Stimulated activated CD8-positive, alpha-beta memory T cell treated with anti-CD3 and anti-CD28 coated beads, Interleukin-4, amount 100 ng/mL, for 4 hours (primary cell): ENCODE measurements at regions not wholly inside any gene's neighbourhood (a gene's known extent, or its start where the extent isn't known, plus 50 kb on each side); places are given as distances from the start of the nearest gene placed in this dataset.
"Not testable (repeated sequence)": the region's sequence is repeated elsewhere in the genome, so short reads cannot be mapped to it uniquely, and the experiment has no call there.

ENCODE experiments used
- DNase-seq, 2 donors: peaks; one replicate each; pipeline ENCODE4 v3.0.0-alpha.2; 2020; ENCODE audit warnings: low read depth in 2 of 2, low spot score in 1 of 2

DNA sequence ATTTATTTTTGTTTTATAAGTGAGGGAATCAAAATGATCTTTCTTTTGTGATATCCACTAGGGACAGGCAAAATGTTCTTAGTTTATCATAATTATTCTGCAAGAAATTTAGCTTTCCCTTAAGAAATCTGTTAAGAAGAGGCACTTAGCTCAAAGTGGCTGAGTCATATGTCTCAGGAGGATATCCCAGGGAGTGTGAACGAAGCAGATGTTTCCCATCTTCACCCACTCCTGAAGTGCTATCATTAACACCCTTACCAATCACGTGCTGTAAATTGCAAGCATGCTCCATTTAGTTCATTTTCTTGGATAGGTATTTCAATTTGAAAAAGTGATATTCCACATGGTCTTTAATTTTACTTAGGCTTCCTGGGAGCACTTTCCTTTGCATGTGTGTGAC lies 774.3 kb upstream of the TMEFF2 start:
- DNase-seq, result no peak

DNA sequence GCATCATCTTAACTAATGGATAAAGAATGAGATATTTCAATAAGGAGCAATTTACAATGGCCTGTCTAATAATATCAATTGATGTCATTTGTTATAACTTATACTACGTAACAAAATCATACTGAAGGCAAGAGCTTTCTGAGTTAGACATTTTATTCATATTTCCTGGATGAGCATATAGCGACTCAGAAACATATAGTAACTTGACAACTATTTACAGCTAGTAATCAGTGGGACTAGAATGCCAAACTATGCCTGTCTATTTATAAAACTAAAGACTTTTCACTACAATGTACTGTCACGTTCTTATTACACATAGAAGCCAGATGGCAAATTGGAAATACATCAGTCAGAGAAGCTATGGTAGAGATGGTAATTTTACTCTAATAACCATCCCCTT lies 766.2 kb upstream of the TMEFF2 start:
- DNase-seq, result no peak

DNA sequence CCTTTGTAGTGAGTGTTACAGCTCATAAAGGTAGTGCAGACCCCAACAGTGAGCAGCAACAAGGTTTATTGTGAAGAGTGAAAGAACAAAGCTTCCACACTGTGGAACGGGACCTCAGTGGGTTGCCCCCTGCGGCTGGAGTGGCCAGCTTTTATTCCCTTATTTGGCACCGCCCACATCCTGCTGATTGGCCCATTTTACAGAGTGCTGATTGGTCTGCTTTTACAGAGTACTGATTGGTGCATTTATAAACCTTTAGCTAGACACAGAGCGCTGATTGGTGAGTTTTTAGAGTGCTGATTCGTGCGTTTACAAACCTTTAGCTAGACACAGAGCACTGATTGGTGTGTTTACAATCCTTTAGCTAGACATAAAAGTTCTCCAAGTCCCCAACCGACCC lies 763.9 kb upstream of the TMEFF2 start:
- not testable (repeated sequence) for DNase-seq

DNA sequence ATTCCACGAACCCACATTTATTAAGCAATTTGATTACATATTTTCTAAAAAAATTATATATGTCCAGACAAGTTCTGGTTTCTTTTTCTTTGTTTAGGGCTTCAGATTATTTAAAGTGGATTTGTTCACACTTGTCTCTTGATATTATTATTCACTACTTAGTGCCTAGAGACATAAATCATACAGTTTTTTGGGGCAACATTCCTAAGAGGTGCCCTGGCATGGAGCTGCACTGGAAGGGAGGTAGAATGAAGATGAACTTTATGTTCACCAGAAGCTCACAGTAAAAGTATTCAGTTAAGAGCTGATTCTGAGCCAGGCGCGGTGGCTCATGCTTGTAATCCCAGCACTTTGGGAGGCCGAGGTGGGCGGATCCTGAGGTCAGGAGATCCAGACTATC lies 762.7 kb upstream of the TMEFF2 start:
- no peak for DNase-seq

DNA sequence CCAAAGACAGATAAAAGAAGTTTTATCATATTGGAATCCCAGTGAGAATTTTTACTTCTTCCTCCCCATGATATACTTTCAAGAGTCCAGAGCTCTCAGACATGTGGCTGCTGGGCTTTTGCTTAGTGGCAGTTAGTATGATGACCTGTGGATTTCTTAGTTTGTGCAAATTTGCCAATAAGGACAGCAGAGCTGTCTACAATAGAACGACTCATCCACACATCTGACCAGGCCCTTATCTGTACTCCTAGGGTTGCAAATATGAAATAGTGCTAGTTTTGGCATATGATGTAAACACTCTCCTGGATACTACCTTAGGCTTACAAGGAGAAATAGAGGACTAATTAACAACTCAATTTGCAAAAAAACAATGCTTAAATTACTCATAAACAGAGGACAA lies 758.4 kb upstream of the TMEFF2 start:
- no peak for DNase-seq

DNA sequence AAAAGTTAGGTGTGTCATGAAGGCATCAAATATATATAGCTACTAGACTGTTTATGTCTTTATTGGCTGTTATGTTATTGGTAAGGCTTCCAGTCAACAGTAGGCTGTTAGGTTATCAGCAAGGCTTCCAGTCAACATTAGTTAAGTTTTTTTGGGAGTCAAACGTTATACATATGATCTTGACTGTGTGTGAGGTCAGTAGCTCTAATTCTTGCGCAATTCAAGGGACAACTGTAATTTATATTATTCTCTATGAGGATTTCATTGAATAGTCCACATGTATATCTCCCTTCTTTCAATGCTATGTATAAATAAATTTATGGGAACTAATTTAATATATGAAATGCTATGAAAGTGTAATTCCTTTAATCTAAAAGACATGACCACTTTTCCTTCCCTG lies 757.5 kb upstream of the TMEFF2 start:
- DNase-seq, result no peak

DNA sequence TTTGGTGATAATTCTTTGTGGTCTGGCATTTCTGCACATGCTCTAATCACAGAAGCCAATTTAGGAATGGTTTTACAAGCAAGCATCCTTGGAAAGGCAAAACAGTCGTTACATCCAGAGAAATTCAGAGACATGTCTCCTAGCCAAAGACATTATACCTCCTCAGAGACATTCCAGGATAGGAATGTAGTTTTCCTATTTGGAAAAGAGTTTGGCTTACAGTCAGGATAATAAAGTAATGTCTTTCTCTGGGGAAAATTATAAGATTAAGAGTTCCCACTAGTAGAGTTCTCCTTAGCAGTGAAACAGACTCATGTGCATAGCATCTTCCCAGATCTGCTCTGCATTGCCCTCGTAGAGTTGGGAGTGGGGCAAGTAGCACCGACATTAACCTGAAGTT lies 753.6 kb upstream of the TMEFF2 start:
- DNase-seq, result no peak

DNA sequence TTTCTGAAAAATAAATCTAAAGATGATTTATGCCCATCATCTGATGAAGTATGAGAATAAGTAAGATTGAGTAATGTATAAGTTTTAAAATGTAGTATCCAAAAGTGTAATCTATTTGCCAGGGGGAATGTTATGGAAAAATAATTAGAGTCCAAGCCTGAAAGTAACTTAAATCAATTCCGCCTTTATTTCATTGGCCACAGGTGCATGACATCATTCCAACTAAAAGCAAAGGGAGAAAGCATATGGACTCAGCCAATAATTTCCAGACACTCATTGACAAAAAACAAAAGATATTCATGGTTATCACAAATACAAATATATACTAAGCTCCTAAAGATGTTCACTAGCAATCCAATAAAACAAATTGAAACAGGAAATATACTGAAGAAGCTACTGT lies 752.6 kb upstream of the TMEFF2 start:
- DNase-seq, result no peak

DNA sequence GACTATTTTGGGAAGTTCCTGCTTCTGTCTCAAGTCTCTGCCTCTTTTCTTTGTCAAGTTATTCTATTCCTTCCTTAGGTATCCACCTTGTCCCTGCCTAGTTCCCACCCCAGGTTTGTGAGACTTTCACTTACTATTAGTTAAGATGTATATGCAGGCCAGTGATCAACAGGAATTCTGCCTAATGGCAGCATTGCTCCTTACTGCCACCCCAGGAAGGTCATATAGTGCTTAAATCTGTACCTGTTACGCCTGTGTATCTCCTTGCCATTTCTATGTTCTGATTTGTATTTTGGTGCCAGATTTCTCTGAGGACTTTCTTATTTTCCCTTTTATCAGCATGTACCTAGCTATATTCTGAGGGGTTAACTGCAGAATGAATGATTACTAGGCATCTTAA lies 746.0 kb upstream of the TMEFF2 start:
- DNase-seq, result no peak

DNA sequence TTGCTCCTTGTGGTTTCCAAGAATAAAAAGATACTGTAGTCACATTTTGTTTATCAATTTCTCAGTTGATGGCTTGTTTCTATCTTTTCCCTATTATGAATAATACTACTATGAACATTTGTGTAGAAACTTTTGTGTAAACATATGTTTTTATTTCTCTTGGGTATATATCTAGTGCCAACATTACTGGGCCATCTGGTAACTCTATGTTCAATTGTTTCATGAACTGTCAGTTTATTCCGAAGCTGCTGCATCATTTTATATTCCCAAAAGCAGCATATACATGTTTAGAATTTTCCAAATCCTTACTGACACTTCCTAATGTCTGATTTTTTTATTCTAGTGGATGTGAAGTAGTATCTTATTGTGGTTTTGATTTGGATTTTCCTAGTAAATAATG lies 737.6 kb upstream of the TMEFF2 start:
- DNase-seq, result no peak

DNA sequence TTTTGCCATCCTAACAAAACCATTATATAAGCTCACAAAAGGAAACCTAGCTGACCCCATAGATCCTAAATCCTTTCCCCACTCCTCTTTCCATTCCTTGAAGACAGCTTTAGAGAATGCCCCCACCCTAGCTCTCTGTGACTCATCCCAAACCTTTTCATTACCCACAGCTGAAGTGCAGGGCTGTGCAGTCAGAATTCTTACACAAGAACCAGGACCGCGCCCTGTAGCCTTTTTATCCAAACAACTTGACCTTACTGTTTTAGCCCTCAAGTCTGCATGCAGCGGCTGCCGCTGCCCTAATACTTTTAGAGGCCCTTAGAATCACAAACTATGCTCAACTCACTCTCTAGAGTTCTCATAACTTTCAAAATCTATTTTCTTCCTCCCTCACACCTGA lies 726.9 kb upstream of the TMEFF2 start:
- not testable (repeated sequence) for DNase-seq

DNA sequence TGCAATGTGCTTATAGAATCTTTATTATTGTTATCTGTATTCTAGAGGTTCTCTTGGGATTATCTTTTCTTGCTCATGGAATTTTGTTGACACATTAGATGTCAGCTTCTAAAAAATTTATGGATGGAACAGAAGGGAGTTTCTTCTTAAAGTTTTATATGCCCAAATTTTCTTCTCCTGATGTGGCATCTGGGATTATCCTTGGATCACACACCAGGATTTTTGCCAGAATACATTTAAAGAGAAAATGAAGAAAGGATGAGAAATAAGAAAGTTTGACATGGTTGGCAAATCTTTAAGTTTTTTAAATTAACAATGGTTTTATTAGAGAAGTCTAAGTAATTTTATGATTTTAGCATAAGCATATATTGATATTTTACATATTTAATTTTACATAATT lies 706.7 kb upstream of the TMEFF2 start:
- no peak for DNase-seq

DNA sequence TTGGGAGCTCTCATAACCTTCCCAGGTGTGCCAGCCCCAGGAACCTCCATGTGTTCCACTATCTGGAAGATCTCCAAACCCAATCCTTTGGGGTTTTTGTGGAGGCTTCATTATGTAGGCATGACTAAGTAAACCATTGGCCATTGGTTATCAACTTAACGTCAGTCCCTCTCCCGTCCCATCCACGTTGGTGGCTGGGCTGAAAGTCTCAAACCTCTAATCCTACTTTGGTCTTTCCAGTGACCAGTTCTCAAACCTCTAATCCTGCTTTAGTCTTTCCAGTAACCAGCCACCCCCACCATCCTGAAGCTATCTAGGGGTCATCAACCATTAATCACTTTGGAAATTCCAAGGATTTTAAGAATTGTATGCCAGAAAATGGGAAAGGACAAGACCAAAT lies 704.7 kb upstream of the TMEFF2 start:
- DNase-seq, result no peak

DNA sequence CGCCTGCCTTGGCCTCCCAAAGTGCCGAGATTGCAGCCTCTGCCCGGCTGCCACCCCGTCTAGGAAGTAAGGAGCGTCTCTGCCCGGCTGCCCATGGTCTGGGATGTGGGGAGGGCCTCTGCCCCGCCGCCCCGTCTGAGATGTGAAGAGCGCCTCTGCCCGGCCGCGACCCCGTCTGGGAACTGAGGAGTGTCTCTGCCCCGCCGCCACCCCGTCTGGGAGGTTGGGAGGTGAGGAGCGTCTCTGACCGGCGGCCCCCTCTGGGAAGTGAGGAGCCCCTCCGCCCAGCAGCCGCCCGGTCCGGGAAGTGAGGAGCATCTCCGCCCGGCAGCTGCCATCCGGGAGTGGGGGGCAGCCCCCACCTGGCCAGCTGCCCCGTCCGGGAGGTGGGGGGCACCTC lies 699.2 kb upstream of the TMEFF2 start:
- not testable (repeated sequence) for DNase-seq

DNA sequence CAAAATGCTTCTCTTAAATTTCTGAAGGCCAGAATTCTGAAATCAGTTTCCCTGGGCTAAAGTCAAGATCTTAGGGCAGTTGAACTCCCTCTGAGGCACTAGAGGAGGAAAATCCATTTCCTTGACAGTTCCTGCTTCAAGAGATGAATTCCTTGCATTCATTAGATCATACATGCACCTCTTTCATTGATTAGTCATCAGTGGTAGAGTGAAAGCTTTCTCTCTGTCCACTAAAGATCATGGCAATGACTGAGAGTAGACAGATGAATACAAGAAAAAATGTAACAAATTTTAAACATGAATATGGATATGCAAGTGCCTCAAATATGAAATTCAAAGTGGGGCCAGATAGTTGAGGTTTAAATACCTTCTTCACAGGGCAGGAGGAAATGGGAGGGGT lies 693.4 kb upstream of the TMEFF2 start:
- no peak for DNase-seq

DNA sequence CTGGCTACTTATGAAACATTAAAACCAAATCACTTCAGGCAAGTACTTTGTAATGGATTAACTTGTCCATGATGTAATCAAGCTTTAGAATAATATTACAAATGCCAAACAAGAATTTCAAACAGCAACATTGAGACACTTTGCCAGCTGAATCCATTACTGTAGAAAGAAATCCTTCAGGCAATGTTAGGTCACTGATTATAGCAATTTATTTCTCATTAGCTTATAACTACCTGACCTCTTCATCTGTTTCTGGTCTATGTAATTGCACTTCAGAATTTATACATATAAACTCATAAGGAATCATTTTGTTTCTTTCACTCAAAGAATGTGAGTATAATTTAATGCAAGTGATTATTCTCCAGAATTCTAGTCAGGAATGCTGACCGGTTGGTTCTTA lies 692.6 kb upstream of the TMEFF2 start:
- no peak for DNase-seq

DNA sequence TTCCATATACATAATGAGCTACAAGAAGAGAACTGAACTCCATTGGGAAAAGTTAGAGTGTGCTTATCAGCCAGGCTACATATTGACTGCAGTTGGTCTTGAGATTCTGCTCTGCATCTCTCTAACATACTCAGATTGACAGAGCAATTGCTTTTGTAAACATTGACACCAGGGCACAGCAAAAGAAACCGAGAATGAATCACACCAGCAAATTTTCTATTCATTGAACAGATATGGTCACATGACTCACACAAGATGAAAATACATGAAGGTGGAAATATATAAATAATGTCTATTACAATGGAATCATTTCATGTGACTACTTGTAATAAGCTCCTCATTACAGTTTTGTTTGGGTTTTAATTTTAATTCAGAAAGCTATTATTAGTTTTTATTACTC lies 691.9 kb upstream of the TMEFF2 start:
- DNase-seq, result no peak

DNA sequence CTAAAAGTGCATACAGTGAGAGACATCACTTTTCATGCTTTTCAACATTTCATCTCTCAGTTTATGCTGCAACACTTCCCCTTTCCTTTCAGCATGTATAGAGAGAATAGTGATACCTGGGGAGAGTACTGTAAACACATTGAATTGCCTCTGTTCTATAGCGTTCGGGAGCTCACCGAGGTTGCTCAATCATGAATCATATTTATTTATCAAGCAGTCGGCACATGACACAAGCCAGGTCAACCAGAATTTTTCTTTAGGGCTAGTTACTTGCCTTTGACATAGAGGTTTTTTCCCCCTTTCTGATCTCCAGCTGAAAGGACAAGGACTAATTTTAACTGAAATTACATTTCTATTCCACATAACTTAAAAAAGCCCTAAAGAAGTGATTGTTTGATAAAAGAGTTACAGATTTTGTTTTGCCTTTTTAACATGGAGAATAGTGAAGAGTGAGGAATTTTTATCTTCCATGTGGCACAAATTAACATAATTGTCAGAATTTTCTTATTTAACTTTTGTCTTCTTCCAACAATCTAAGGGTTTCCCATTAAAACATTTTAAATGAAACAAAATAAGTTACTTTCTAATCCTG lies 690.9 kb upstream of the TMEFF2 start:
- DNase-seq, result no peak

DNA sequence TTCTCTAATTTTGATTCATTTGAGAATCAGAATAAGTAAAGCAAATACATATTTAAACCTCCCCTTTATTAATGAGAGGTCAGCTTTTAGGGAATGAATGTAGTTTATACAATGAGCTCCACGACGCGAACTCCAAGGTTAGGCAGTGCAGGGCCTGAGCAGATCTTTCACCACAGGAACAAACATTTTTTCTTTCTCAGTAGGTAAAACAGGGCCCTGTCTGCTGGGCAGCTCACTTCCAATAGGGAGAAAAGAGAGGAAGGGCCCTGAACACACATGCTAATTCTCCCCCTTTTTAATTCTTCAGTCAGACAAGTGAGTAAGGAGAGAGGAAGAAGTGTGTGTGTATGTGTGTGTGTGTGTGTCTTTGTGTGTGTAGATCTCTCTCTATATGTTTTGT lies 682.4 kb upstream of the TMEFF2 start:
- no peak for DNase-seq

DNA sequence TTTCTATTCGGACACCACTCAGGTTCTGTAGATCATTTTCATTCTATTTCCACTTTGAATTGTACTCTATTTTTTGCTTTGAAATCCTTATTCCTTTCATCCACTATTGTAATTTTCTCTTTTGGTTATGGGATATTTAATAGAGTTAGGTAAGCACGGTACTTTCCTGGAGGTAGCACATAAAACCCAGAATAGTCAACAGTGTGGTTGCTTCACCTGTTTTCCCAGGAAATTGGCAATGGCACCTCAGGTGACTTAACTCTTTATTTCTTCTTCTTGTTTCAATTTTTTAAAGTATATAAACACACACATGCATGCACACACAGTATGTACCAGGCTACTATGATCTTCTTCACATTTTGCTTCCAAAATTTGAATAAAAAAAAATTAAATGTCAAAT lies 682.0 kb upstream of the TMEFF2 start:
- DNase-seq, result no peak

DNA sequence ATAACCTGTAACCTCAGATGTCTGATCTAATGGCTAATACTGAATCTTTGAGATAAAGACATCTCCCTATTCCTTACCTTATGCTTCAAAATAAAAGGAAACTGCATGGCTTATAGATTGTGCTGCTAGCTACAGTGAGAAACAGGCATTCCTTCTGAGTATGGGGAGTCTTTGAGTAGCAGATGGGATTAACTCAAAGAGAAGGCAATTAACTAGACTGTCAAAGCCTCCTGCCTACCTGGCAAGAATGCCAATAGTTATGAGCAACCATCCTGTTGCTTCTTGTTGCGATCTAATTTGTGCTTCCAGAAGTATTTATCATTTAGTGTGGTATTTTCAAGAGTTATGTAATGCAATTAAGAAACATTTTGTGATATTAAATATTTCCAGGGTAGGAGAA lies 660.0 kb upstream of the TMEFF2 start:
- no peak for DNase-seq

DNA sequence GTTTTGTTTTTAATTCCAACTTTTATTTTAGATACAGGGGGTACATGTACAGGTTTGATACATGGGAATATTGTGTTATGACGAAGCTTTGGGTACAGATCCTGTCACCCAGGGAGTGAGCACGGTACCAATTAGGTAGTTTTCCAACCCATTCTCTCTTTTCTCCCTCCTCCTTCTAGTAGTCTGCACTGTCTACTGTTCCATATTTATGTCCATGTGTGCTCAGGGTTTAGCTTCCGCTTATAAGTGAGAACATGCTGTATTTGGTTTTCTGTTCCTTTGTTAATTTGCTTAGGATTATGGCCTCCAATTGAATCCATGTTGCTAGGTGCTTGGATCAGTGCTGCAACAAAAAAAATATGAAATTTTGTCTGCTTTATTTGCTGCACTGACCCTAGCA lies 659.3 kb upstream of the TMEFF2 start:
- DNase-seq, result no peak

DNA sequence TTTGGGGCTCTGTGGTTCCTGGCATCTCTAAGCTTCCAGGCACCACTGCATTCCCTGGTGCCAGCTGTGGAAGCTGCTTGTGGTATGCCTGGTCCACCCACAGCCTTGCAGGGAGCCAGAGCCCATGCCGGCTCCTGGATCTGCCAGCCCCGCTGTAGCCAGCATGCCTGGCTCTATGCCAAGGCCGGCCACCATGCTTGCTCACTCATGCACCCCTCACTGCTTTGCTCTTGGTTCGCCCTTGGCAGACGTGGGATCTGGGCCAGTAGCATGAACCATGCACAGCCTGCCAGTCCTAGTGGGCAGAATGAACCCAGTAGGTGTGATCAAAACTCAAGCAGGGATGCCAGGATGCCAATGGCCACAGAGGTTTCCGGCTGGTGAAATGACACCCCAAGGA lies 634.2 kb upstream of the TMEFF2 start:
- no peak for DNase-seq

DNA sequence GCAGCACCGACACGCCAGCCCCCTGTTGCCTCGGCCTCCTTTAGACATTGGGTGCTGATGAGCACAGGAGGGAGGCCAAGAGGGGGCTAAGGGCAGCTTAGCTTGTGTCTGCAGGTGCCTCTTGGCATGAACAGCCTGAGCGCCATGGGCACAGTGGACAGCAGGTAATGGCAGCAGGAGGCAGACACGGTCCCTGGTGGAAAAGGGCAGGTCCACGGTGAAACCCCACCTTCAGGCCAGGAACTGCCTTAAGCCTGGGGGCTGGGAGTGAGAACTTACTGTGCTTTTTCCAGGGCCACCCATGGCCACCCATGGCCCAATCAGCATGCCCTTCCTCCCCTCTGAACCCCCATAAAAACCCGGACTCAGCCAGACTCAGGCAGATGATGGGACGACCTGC lies 633.4 kb upstream of the TMEFF2 start:
- no peak for DNase-seq
